C1 segment of cervical spinal cord (tissue), 14 donors: ENCODE measurements at regions not wholly inside any gene's neighbourhood (a gene's known extent, or its start where the extent isn't known, plus 50 kb on each side); places are given as distances from the start of the nearest gene placed in this dataset.

Source experiments
- DNase-seq, 14 donors: peaks; one replicate each; lab custom pipeline; 2025; lab: John Stamatoyannopoulos, UW

GRCh38 chr4:154088741-154089140 lies 299.9 kb upstream of the SFRP2 start:
- no peak for DNase-seq

- DNase-seq = no peak
Measured at GRCh38 chr4:154086247-154086646, 297.4 kb upstream of the SFRP2 start.

GRCh38 chr4:154084864-154085263 lies 296.0 kb upstream of the SFRP2 start:
- no peak for DNase-seq

GRCh38 chr4:154082760-154083535 lies 294.1 kb upstream of the SFRP2 start:
- DNase-seq = no peak

- no peak for DNase-seq
Measured at GRCh38 chr4:154081391-154081790, 292.5 kb upstream of the SFRP2 start.

- no peak for DNase-seq
Measured at GRCh38 chr4:154078504-154079350, 289.8 kb upstream of the SFRP2 start.

- no peak for DNase-seq
Measured at GRCh38 chr4:154076921-154077320, 288.0 kb upstream of the SFRP2 start.

GRCh38 chr4:154073107-154073822 lies 284.4 kb upstream of the SFRP2 start:
- no peak for DNase-seq

GRCh38 chr4:154067786-154068185 lies 278.9 kb upstream of the SFRP2 start:
- no peak for DNase-seq

- no peak for DNase-seq
Measured at GRCh38 chr4:154065368-154065767, 276.5 kb upstream of the SFRP2 start.

- no peak for DNase-seq
Measured at GRCh38 chr4:154064244-154064643, 275.4 kb upstream of the SFRP2 start.

GRCh38 chr4:154049457-154050181 lies 260.7 kb upstream of the SFRP2 start:
- DNase-seq = no peak

GRCh38 chr4:154047733-154048132 lies 258.9 kb upstream of the SFRP2 start:
- no peak for DNase-seq

GRCh38 chr4:154044742-154045485 lies 256.0 kb upstream of the SFRP2 start:
- DNase-seq = no peak

- no peak for DNase-seq
Measured at GRCh38 chr4:154044108-154044531, 255.2 kb upstream of the SFRP2 start.

- DNase-seq = no peak
Measured at GRCh38 chr4:154041640-154042039, 252.8 kb upstream of the SFRP2 start.

- no peak for DNase-seq
Measured at GRCh38 chr4:154039435-154040343, 250.8 kb upstream of the SFRP2 start.

GRCh38 chr4:154036856-154037255 lies 248.0 kb upstream of the SFRP2 start:
- no peak for DNase-seq

- DNase-seq = no peak
Measured at GRCh38 chr4:154035341-154035740, 246.5 kb upstream of the SFRP2 start.

- DNase-seq = no peak
Measured at GRCh38 chr4:154033921-154034320, 245.0 kb upstream of the SFRP2 start.
